HG03108 (cell line): ENCODE measurements at regions not wholly inside any gene's neighbourhood (a gene's known extent, or its start where the extent isn't known, plus 50 kb on each side); places are given as distances from the start of the nearest gene placed in this dataset.

ENCODE experiments used
- ATAC-seq: cut with Tn5 transposase; IDR thresholded peaks from one replicate; pipeline ENCODE4 v1.9.1; 2021; ENCODE audit warnings: moderate library complexity; ENCODE audit not compliant: unreplicated experiment

DNA sequence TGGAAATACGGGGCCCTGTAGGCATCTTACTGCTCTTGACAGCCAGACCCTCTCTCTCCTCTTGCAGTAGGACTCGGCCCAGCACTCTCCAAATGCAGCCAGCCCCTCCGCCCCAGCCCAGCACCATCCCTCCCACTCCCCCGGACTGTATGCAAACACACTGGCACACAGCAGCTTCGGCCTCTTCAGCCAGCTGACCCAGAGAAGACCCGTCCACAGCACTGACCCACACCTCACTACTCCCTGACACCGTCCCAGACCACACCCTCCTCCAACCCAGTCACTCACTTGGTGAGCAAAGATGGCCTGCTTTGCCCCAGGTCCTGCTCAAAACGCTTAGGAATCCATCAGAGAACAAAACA, 164.6 kb downstream of the IGLL1 start:
- ATAC-seq: no peak

DNA sequence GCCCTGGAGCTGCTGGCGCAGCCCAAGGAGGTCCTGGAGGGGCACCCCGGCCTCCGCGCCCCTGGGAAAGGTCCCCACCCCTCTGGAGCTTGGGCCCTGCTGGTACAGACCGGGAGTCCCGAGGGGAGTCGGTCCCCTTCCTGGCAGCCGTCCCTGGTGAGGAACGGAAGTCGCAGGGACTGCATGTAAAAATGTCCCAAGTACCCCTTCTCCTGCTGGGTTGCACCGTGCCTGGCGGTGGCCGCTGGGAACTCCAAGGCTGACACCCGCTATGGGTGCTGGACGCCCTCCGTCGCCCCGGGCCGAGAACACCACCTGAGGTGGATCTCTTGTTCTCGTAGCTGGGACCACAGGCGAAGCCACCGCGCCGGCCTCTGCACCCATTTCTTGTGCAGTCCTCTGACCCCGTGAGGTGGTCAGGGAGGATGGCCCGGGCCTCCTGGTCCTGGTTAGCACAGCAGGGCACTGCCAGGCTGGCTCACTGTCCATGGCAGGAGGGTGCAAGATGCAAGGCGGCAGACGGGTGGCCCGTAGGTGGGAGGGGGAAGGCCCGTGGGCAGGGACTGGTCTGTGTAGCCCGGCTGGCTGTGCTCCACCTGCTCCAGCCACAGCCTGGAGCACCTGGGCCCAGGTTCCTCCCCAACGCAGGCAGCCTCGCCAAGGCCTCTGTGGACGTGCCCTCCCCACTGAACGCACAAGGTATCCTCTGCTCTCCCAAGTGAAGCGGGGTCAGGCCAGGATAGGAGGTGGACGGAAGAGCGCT, 165.2 kb downstream of the IGLL1 start:
- ATAC-seq: no peak

DNA sequence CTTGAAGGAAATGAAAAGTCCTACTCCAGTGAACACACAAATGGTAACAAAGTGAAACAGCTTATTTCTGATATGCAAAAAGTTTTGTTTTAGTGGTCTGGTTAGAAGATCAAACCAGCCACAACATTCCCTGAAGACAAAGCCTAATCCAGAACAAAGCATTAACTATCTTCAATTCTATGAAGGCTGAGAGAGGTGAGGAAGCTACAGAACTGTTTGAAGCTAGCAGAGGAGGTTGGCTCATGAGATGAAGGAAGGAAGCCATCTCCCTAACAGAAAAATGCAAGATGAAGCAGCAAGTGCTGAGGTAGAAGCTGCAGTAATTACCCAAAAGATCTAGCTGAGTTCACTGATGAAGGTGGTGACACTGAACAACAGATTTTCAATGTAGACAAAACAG, 168.4 kb downstream of the IGLL1 start:
- no peak for ATAC-seq

DNA sequence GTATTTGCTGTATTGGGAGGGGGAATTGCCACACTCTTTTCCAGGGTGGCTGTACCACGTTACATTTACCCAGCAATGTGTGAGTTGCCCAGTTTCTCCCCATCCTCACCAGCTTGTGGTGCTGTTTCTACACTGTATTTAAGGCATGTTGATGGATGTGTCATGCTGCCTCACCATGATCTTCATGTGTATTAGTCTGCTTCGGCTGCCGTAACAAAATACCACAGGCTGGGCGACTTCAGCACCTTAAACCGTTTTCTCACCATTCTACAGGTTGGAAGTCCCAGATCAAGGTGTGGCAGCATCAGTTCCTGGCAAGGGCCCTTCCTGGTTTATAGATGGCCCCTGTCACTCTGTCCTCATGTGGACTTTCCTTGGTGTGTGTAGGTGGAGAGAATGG, 169.7 kb downstream of the IGLL1 start:
- no peak for ATAC-seq

DNA sequence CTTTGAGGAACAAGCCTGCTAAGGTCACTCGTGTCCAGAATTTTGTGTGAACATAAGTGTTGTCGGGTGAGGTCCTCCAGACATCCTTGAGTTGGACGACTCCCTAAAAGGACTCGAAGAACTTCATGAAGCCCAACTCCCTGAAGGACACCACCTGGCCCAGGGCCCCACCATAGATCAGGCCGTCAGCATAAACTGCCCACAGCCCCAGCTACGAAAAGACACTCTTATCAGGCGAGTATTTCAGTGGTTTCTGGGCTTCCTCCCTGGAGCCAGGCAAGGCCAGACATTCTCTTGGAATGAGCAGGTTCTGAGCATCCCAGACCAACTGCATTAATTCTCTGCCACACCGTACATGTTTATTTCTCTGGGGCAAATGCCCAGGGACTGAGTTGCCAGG, 170.1 kb downstream of the IGLL1 start:
- ATAC-seq: no peak

DNA sequence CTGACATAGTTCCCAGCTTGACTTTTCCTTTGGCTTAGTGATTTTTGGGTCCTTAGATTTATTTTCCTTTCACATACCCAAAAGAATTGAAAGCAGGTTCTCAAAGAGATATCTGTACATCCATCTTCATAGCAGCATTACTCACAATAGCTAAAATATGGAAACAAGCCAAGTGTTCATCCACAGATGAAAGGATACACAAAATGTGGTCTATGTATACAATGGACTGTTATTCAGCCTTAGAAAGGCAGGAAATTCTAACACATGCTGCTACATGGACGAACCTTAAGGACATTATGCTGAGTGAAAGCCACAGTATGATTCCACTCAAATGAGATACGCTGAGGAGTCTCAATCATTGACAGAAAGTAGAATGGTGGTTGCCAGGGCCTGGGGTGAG, 171.8 kb downstream of the IGLL1 start:
- no peak for ATAC-seq

DNA sequence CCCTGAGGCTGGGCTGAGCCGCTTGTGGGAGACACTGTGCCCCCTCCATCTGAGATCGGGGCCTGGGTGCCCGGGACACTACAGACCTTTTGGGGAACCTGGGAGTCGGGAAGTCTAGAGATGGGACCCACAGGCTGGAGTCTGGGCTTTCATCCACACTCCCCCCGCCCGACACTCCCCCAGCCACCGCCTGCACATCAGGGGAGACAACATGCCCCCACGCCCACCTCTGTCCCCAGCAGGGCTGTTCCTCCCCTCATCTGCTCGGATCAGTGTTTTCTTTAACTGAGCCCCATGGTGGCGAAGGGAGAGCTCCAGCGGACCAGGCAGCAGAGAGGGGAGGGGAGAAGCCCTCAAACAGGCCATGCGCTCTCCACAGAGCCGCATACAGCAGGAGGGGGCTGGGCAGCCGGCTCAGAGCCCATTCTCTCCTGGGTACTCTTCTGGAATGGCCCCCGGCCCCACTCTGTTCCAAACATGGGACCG, 174.7 kb downstream of the IGLL1 start:
- no peak for ATAC-seq

DNA sequence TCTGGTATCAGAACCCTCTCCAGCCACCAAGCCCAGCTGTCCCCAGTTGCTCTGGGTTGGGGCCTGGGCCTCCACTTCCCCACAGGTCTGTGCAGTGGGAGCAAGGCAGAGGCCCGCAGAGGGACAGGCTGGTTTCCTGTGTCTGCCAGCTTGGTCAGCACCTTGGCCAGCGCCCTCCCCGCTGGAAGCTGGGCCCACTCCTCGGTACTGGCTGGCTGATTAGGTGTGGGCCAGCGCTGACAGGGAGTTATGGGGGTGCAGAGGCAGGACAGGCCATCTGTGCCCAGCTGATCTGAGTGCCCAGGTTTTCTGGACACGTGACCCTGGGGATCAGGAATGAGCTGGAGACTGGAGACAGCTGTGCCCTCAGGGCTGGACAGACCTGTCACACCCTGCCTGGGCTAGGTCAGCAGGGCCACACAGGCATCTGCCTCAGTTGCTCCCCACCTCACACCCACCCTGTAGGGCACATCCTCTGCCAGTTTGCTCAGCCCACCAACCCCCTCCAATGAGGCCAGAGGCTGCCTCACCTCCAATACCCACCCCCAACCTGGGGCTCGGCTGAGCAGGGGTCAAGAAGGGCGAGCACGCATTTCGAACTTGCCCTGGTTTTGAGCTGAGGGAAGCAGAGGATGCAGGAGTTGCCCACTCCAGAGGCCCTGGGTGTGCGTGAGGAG, 175.3 kb downstream of the IGLL1 start:
- no peak for ATAC-seq

DNA sequence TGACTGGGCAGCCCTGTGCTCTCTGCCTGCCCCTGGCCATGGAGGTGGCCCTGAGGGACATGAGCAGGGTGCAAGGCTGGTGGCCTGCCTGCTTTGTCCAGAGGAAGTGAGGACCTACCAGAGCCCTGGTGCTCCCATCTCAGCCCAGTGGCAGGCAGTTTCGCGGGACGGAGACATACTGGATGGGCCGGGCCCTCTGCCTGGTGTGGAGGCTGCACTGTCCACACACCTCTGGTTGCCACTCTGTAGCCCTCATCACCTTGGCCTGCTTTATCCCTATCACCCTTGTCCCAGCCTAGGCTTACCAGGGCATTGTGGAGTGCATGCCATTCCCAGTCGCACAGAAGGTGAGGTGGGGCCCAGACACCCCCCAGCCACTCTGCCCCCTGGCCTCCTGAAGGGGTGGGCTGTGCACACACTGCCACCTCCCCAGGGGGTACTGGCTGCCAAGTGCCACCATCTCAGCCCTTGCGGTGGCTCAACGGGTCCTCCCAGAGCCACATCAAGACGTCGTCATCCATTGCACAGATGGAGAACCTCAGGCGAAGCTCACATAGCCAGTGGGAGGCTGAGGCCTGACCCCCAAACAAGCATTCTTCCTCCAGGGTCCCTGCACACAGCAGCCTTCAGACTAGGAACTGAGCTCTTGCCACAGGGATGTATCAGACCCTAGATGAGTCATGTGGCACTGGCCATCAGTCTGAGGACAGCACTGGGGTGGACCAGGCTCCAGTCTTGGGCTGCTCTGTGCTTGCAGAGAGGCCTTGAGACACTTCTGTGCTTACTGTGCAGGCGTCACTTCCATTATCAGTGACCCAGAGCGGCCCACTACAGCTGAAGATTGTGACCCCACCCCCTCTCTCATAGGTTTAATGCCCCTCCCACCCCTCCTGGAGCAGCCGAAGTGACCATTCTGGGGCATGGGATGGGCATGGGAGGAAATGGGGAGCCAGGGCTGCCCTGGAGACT, 176.1 kb downstream of the IGLL1 start:
- ATAC-seq: no peak

DNA sequence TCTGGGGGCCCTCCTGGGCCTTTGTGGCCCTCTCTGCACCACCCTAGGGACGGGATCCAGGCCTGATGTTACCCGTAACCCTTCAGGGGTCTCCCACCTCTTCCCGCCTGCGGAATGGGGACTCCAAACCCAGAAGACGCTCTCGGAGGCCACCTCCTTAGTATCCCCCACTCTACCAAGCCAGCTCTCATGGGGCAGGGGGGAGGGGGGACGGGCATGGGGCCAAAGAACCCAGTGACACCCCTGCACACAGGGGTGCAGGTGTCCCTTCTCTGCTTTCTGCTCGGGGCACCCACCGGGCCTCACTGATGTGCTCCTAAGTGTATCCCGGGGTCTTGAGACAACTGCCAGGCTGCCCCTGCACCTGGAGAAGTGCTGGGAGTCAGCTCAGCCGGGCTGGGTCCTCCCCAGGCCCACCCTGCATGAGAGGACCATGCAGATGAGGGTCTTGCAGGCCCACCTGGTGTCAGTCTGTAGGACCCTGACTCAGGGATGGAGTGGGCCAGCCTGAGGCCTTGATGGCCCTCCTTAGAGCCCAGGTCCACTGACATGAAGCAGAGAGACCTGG, 176.9 kb downstream of the IGLL1 start:
- no peak for ATAC-seq

DNA sequence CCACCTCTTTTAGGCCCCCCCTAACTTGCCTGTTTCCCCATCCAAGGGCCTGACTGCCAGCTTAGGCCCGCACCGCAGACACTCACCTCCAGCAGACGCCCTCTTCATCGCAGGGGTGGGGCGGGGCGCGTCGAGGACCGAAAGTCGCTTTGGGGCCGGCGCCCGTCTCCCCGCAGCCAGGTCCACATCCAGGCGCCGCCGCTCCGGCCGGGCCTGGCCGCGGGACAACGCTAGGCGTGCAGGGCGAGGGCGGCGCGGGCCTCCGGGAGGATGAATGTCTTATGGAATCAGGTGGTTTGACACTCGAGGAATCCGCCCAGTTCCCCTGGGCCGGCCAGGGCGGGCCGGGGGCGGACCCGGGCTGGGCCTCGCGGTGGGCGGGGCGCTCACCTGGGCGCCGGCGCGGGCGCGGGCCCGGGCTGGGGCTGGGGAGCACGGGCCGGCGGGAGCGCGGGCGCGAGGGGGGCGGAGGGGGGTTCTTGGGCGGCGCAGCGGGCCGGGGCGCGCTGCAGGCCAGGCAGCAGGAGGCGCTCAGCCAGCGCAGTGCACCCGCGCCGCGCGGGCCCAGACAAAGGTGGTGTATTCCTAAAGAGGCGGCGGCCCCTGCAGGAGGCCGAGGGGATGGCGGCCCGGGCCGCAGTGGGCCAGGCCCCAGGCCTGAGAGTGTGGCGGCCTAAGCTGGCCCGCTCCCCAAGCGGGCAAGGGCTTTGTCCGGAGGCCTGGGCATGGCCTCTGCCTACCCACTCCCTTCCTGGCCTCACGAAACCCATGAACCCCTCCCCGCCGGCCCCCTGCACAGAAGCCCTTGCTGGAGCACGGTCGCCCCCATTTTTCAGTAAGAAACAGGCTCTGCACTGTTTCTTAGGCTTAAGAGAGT, 177.6 kb downstream of the IGLL1 start:
- no peak for ATAC-seq

DNA sequence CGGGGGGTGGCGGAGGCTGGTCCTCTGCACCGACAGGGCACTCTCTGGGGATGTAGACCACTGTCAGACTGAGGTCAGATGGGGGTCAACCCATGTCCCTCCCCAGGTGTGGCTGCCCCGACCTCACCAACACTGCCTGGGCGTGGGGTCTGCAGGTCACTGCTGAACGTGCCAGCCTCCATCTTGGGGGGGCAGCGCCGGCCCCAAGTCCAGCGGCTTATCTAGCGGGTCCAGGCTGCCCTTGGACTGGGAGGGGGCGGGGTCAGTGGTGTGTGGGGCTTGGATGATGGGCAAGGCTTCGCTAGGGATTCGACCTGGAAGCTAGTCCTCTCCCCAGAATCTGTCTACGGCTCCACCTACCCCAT, 178.2 kb downstream of the IGLL1 start:
- ATAC-seq: no peak

DNA sequence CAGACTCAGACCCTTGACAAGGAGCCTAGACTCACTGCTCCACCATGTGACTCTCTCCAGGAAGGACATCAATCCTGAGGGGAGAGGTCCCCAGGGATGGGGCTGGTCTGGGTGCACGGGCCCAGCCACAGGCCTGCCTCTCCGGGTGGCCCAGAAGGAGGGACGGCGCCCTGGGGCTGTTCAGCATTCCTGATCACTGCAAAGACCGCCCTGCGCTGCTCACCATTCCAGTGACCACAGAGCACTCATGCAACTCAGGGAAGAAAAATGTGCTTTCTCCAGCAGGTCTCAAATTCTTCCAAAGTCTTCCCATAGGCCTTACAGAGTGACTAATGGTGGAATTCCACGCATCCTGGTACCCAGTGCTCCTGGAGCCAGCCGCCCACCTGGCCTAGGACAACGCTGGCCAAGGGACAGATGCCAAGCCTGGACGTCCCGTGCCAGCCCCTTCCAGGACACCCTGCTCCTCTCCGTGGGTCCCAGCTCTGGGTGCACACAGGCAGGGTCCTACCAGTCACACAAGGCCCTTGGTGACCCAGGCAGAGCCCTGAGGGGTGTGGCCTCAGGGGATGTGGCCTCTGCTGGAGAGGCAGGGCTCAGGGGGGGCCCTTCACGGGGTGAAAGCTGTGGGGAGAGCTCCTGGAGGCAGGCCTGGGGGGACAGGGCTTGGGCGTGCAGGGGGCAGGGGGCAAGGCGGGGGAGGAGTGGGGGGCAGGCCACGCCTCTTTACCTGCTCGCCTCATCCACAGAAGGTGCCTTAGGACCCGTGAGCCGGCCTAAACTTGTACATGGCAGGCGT, 178.8 kb downstream of the IGLL1 start:
- ATAC-seq: no peak

DNA sequence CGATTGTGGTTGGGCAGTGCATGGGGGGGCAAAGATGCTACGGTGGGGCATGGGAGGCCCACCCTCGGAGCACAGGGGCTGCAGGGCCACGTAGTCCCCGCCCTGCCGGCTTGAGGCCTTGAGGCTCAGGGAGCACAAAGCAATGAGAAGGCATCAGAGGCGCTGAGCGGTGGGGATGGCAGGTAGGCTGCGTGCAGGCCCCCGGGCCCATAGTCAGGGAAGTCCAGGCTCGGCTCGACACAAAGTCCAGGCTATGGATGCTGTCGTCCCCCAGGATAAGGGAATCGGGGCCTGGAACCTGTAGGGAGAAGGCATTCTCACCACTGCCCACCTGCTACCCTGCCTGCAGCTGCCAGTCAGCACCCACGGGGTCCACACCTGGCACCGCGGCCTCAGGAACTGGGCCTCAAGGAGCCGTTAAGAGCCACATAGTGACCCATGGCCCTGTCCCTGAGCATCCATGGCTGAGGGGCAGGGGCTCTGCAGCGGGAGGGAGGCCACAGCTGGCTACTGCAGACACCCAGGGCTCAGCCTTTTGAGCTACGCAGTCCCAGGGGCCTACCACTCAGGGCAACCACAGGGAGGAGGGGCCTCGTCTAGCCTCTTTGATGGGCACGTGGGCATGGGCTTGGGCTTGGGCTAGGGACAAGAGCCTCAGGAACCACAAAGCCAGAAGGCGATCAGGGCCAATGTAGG, 179.7 kb downstream of the IGLL1 start:
- ATAC-seq: no peak

DNA sequence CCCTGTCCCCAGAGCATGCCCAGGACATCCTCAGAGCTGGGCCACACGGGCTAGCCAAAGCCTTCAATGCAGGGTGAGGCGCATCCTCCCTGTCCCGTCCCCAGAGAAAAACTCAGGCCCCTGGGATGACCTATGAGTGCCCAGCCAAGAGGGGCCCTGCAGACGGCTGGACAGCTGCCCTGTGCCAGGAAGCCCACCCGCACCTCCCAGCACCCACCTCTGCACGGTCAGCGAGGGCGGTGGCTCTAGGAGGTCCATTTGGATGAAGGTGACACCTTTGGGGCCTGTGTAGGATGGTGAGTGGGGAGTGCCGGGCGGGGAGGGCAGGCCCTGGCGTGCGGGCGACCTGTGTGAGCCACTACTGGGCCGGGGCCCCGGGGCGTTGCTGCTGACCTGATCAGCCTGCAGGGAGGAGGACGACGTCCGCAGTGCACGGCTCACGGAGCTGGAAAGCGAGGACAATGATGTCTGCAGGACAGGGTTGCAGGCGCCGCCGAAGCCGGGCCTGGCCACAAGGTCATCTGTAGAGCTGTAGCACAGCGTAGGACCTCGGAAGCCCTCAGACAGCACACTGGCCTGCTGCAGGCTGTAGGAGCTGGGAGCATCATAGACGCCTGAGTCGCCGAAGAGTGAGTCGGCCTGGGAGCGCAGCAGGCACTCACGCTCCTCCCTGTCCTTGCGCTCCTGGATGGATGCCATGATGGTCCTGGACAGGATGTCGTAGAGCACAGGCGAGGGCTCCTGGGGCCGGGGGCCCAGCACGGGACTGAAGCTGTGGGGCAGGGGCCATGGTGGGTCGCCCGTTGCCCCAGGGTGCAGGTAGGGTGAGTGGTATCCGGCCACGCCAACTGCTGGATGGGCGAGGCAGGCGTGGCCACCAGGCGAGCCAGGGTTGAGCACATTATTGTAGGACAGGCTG, 180.5 kb downstream of the IGLL1 start:
- ATAC-seq: no peak

DNA sequence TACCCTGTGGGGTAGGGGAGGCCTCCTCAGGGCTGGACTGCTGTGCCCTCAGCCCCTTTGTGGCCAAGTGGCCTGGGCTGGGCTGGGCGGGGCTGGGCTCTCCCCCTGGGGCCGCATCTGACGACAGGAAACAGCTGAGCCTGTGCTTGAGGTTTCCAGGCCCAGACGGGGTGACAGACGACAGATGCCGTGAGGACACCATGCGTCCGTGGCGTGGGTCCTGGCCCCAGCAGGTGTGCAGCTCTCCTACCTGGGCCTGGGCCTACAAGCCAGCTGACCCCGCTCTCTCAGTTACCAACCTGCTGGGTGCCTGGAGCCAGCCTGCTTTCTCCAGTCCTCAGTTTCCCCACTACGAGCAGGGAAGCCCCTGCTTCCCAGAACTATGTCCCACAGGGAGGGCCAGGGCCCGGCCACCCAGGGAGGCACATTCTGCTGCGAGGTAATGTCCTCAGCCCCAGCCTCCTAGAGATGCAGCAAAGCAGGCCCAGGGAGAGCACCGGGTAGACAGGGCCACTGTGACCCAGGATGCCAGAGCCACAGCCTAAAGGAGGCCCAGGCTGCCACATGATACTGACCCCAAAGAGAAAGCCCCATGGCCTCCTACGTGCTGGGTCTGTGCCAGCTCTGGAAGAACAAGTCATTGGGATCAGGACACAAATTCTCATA, 181.3 kb downstream of the IGLL1 start:
- ATAC-seq: no peak
